Body of pancreas (tissue), 4 donors: ENCODE measurements at regions not wholly inside any gene's neighbourhood (a gene's known extent, or its start where the extent isn't known, plus 50 kb on each side); places are given as distances from the start of the nearest gene placed in this dataset.
"Not testable (repeated sequence)": the region's sequence is repeated elsewhere in the genome, so short reads cannot be mapped to it uniquely, and the experiment has no call there.

Experiments
- ATAC-seq: fragments of 150-250 bp; one replicate; pipeline ENCODE4 v1.9.1; 2016
- DNase-seq, 4 donors: peaks; one replicate each; pipeline ENCODE4 v3.0.0-alpha.2; 2019
- H3K27ac ChIP-seq, 4 donors: fragments of 200-600 bp; sonication (generic); 1 replicate in 3 of 4; 2 replicates in 1 of 4; pipeline versions ENCODE4 v1.5.1 to v1.6.1; 2016 to 2019; ENCODE audit warnings: mild to moderate bottlenecking in 1 of 4, mixed read lengths in 1 of 4, moderate library complexity in 1 of 4
- H3K27me3 ChIP-seq, 2 donors: fragments of 200-600 bp; sonication (generic); one replicate each; pipeline ENCODE4 v1.6.0; 2016; ENCODE audit warnings: mild to moderate bottlenecking in 1 of 2
- H3K36me3 ChIP-seq, 2 donors: fragments of 200-600 bp; sonication (generic); replicated peaks in 1 of 2; 2 replicates each; pipeline ENCODE4 v1.5.1; 2016; ENCODE audit warnings: low read depth in 2 of 2; ENCODE audit not compliant: insufficient read depth in 1 of 2
- H3K4me1 ChIP-seq: fragments of 200-600 bp; sonication (generic); one replicate; pipeline ENCODE4 v1.6.0; 2016
- H3K4me3 ChIP-seq, 2 donors: fragments of 200-600 bp; sonication (generic); 1 replicate in 1 of 2; 2 replicates in 1 of 2; pipeline ENCODE4 v1.5.1; 2016 to 2019
- H3K9me3 ChIP-seq, 3 donors: fragments of 200-600 bp; sonication (generic); 1 replicate in 2 of 3; 2 replicates in 1 of 3; pipeline ENCODE4 v1.5.1; 2016
- CTCF ChIP-seq, 7 experiments: fragments of 450-650 bp in 4 of 7; fragments of 200-600 bp in 3 of 7; sonication (generic) in 3 of 7; IDR thresholded peaks; one replicate each; pipeline ENCODE4 v1.5.1; 2016 to 2019; ENCODE audit warnings: antibody characterized with exemption in 7 of 7
- POLR2A ChIP-seq, 3 donors: fragments of 450-650 bp; IDR thresholded peaks; one replicate each; pipeline ENCODE4 v1.6.1; 2016; ENCODE audit warnings: antibody characterized with exemption in 3 of 3, mild to moderate bottlenecking in 2 of 3
- WGBS, 2 donors: methylation state at CpG; one replicate each; pipeline ENCODE4 v1.1.5; 2017; 5-methylcytosine and 5-hydroxymethylcytosine counted together
- intact Hi-C: fragments of 100-400 bp; cut with DNase I; formaldehyde crosslinking; loops from one replicate; pipeline ENCODE4 v1.15.1; 2023

GRCh38 chr3:53436828-53437227, 57.6 kb upstream of the CACNA1D start:
- no peak overlapping the region for H3K4me3 ChIP-seq
- no peaks in the 10 kb centered on the region for H3K36me3 ChIP-seq
- no peaks in the 10 kb centered on the region for H3K27me3 ChIP-seq
- DNase-seq (no peak), ATAC-seq (no peak)
- intact Hi-C loops: no loop called here
- 81 to 87% methylated on average over 4 of the region's 4 CpGs for WGBS, 2 donors
- no peaks in the 10 kb centered on the region for H3K4me1 ChIP-seq
- H3K27ac ChIP-seq: no peak overlapping the region
- H3K9me3 ChIP-seq: no peaks in the 10 kb centered on the region
- no peak for TF ChIP-seq CTCF (IDR thresholded peaks at IDR 0.05)
- TF ChIP-seq POLR2A (IDR thresholded peaks at IDR 0.05): no peak

- ATAC-seq, DNase-seq, H3K4me3 ChIP-seq, H3K27me3 ChIP-seq, H3K36me3 ChIP-seq, H3K27ac ChIP-seq, intact Hi-C loops, H3K4me1 ChIP-seq, H3K9me3 ChIP-seq: not testable (repeated sequence)
- 64 to 86% methylated on average over 3 of the region's 3 CpGs for WGBS, 2 donors
These were observed 51.5 kb upstream of the CACNA1D start for GRCh38 chr3:53442863-53443262.
